Spleen (tissue), 7 donors: ENCODE measurements at regions not wholly inside any gene's neighbourhood (a gene's known extent, or its start where the extent isn't known, plus 50 kb on each side); places are given as distances from the start of the nearest gene placed in this dataset.

Experiments
- POLR2A ChIP-seq, 3 donors: fragments of 450-650 bp; IDR thresholded peaks; one replicate each; pipeline ENCODE4 v1.5.1; 2017; ENCODE audit warnings: antibody characterized with exemption in 3 of 3, mild to moderate bottlenecking in 1 of 3
- POLR2AphosphoS5 ChIP-seq, 3 donors: sonication (generic); formaldehyde crosslinking; IDR thresholded peaks; one replicate each; pipeline ENCODE4 v1.5.1; 2017; ENCODE audit warnings: antibody characterized with exemption in 3 of 3
- TF ChIP-seq, protein P1 (sequence below), 11 experiments: fragments of 200-600 bp in 7 of 11; fragments of 450-650 bp in 4 of 11; sonication (generic) in 4 of 11; IDR thresholded peaks in 8 of 11; conservative IDR thresholded peaks in 3 of 11; 1 replicate in 7 of 11; 2 replicates in 4 of 11; pipeline versions ENCODE4 v1.4.0 to v1.8.0; 2016 to 2021; ENCODE audit warnings: antibody characterized with exemption in 11 of 11, inconsistent platforms in 4 of 11, mild to moderate bottlenecking in 1 of 11
- donor health status: DM: no; HTN: no; CAD: no; lungs with moderate emphysema.
- donor health status: DM: no; HTN: no; CAD: no.
- donor health status: DM: no; HTN: no; CAD: no.

DNA sequence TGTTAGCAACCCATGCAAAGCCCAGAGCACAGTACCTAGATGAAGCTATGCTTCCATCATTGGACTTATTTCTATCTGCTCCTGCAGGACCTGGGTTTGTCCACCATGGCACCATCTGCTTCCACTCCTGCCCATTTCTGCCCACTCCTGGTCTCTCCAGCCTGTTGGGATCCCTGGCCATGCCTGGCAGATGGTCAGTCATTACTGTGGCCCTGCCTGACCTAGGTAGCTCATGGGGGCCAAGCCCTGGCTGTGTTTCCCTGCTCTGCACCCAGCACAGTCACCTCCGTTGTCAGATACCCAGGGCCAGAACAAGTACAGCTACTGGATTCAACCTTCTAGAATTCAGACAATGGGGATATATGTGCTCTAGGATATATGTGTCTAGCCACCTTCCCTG is 185.8 kb upstream of the TLE3 start:
- TF ChIP-seq, protein P1, sequence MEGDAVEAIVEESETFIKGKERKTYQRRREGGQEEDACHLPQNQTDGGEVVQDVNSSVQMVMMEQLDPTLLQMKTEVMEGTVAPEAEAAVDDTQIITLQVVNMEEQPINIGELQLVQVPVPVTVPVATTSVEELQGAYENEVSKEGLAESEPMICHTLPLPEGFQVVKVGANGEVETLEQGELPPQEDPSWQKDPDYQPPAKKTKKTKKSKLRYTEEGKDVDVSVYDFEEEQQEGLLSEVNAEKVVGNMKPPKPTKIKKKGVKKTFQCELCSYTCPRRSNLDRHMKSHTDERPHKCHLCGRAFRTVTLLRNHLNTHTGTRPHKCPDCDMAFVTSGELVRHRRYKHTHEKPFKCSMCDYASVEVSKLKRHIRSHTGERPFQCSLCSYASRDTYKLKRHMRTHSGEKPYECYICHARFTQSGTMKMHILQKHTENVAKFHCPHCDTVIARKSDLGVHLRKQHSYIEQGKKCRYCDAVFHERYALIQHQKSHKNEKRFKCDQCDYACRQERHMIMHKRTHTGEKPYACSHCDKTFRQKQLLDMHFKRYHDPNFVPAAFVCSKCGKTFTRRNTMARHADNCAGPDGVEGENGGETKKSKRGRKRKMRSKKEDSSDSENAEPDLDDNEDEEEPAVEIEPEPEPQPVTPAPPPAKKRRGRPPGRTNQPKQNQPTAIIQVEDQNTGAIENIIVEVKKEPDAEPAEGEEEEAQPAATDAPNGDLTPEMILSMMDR (IDR thresholded peaks at IDR 0.05 in 8 of 11, conservative IDR thresholded peaks at IDR 0.05 in 3 of 11), result no peak
- TF ChIP-seq POLR2A (IDR thresholded peaks at IDR 0.05), result no peak
- no peak for TF ChIP-seq POLR2AphosphoS5 (IDR thresholded peaks at IDR 0.05)
